Vagina (tissue), 2 donors: ENCODE measurements at regions not wholly inside any gene's neighbourhood (a gene's known extent, or its start where the extent isn't known, plus 50 kb on each side); places are given as distances from the start of the nearest gene placed in this dataset.

Experiments
- CTCF ChIP-seq, 3 experiments: fragments of 450-650 bp in 2 of 3; fragments of 200-600 bp in 1 of 3; sonication (generic) in 1 of 3; IDR thresholded peaks; one replicate each; pipeline ENCODE4 v1.5.1; 2017 to 2019; ENCODE audit warnings: antibody characterized with exemption in 3 of 3, mild to moderate bottlenecking in 2 of 3, moderate library complexity in 2 of 3
- POLR2A ChIP-seq, 2 donors: fragments of 450-650 bp; IDR thresholded peaks; one replicate each; pipeline ENCODE4 v1.6.1; 2017; ENCODE audit warnings: antibody characterized with exemption in 2 of 2, mild to moderate bottlenecking in 2 of 2, moderate library complexity in 2 of 2
- POLR2AphosphoS5 ChIP-seq, 2 donors: sonication (generic); formaldehyde crosslinking; IDR thresholded peaks; one replicate each; pipeline ENCODE4 v1.9.0; 2017; ENCODE audit warnings: antibody characterized with exemption in 2 of 2, mild to moderate bottlenecking in 2 of 2, low read depth in 1 of 2; ENCODE audit not compliant: insufficient read depth in 1 of 2

GRCh38 chr2:138213084-138213483, 248.8 kb downstream of the HNMT start:
- TF ChIP-seq CTCF (IDR thresholded peaks at IDR 0.05) (no peak), POLR2AphosphoS5 (IDR thresholded peaks at IDR 0.05; ENCODE audit: insufficient read depth in 1 of 2, low read depth in 1 of 2) (no peak), POLR2A (IDR thresholded peaks at IDR 0.05) (no peak)
